ENCODE measurements at regions not wholly inside any gene's neighbourhood (a gene's known extent, or its start where the extent isn't known, plus 50 kb on each side); places are given as distances from the start of the nearest gene placed in this dataset.

DNA sequence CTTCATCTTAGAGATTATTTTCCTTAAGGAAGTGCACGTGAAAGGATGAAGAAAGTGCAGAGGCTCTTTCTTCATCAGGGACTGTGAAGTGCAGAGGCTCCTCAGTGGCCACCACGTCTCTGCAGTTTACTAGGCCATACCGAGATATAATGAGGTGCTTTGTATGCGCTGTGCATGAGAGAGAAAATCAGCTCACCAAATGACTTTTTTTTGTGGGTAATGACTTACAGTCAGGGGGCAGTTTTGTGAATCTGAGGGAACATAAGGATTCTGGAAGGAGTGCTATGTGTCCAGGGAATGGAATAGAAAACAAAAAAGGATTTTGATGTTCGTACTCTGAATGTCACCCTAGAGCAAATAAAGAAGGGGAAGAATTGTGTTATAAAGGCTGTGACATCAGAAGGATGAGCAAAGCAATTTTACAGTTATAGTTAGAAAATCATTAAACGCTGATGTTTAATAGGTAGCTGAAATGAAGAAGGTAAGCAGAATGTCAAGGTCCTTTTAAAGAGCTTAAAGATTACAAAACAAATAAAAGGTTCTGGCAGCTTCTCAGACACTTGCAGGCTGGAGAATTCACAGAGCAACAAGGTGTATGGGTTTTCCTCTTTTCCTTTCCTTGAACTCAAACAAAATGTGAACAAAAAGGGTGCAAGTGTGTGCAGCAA is 247.5 kb upstream of the NOVA1 start:
- Histone ChIP-seq H3K27ac (no peak overlapping the region), H3K4me3 (no peak overlapping the region)

DNA sequence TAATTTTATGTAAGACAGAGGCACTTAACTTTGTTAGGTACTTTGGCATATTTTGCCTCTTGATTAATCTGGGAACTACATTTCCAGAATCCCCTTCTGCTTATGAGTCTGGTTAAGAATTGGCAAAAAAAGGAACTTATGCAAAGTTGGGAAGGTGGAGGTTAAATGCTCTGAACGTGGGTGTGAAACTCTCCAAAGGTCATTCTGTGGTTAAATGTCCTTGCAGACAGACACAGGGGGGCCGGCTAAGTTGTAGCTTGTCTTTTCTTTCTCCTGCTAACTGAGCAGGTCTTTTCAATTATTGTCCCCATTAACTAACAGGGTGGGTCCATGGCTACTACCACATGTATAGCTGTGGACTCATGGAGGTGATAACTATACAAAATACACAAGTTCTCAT is 248.6 kb upstream of the NOVA1 start:
- Histone ChIP-seq H3K27ac (no peak overlapping the region), H3K4me3 (no peak overlapping the region)

- Histone ChIP-seq H3K27ac (no peak overlapping the region), H3K4me3 (no peak overlapping the region)
Observed at GRCh38 chr14:26849514-26849913, 251.7 kb upstream of the NOVA1 start.

DNA sequence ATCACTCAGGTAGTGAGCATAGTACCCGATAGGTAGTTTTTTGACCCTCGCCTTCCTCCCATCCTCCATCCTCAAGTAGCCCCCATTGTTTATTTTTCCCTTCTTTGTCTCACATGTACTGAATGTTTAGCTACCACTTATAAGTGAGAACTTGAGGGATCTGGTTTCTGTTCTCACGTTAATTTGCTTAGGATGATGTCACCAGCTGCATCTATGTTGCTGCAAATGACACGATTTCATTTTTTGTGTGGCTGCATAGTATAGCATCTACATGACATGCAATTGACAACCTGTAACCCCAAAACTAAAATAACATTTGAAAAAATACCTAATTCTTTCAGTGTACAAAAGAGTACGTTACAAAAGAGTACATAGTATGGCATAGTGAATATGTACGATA is 254.0 kb upstream of the NOVA1 start:
- no peak overlapping the region for H3K4me3 ChIP-seq
- H3K27ac ChIP-seq: no peak overlapping the region

DNA sequence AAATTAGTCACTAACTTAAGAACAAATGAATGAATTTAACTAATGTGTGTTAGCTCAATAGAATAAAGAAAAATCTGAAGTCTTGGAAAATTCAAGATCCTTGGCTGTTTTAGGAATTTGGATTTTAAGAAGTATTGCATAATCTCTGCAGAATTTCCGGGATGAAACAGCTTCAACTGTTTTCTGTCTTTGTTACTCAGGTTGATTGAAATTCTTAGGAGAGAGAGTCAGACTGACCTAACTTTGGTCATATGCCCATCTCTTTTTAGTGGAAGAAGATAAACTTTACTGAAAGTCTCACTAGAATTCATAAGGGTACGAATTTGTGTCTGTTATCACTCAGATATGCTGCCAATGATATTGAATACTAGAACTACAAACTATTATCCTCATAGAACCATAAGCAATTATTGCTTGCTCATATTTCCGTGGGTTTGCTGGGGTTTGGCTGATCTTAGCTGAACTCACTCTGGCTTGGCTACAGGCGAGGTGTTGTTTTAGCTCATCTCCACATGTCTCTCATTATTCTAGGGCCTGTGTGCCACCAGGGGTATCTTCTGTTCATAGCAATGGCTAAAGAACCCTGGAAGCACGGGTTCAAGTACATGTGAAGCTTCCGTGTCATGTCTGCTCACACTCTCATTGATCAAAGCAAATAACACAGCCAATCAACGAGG is 257.4 kb upstream of the NOVA1 start:
- peak overlapping the region in 3 of 21 experiments; percentile 35 to 49 (median 38) for H3K27ac ChIP-seq
- no peak overlapping the region for H3K4me3 ChIP-seq

DNA sequence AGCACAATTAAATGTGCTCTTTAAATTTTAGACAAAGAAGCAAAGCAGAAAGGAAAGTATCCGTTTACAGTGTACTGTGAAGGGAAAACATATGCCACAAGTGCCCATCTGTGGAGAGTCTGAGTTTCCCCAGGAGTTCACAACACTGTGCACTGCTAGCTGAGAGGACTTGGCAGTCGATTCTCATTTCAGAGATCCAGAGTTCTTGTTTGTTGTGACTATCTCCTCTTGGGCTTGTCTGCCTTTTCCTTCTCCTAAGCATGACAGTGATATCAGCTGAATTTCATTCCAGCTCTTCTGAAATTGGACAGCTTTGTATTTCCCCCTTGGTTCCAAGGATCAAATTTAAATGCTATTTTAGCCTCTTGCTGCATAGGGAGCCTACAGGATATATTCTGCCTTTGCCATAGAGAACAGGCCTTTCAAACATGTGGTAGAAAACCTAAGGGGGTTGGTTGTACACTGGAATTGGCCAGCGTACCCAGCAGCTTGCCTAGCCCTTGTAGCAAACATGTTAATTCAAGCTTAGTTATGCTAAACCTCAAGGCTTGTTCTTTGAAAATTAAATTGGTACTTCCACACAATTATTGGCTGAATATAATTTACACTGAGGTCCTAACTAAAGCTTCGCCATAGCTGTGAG is 259.2 kb upstream of the NOVA1 start:
- Histone ChIP-seq H3K27ac (peak overlapping the region in 4 of 21 experiments; percentile 6 to 44 (median 40)), H3K4me3 (no peak overlapping the region)

GRCh38 chr14:26859483-26859882 is 261.6 kb upstream of the NOVA1 start:
- Histone ChIP-seq H3K4me3 (no peak overlapping the region), H3K27ac (no peak overlapping the region)

DNA sequence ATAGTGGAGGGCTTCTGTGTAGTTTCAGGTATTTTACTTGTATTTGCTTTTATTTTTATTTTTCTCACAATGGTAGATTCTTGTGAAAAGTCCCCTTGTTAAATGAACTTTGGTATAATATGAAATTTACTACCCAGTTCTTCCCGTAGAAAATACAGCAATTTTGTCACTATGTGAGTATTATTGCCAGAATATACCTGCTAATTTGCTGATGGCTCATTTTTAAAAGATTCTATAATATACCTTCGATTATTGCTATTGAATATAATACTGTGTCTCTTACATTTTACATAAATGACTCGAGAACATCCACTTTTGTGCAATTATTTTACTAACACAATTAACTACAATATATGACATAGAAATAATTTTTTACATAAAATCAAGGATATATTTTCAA is 262.3 kb upstream of the NOVA1 start:
- Histone ChIP-seq H3K27ac (no peak overlapping the region), H3K4me3 (no peak overlapping the region)

GRCh38 chr14:26863736-26864135 is 265.9 kb upstream of the NOVA1 start:
- H3K27ac ChIP-seq: no peak overlapping the region
- H3K4me3 ChIP-seq: no peak overlapping the region

- Histone ChIP-seq H3K27ac (no peak overlapping the region), H3K4me3 (no peak overlapping the region)
Observed at GRCh38 chr14:26866721-26867120, 268.9 kb upstream of the NOVA1 start.

DNA sequence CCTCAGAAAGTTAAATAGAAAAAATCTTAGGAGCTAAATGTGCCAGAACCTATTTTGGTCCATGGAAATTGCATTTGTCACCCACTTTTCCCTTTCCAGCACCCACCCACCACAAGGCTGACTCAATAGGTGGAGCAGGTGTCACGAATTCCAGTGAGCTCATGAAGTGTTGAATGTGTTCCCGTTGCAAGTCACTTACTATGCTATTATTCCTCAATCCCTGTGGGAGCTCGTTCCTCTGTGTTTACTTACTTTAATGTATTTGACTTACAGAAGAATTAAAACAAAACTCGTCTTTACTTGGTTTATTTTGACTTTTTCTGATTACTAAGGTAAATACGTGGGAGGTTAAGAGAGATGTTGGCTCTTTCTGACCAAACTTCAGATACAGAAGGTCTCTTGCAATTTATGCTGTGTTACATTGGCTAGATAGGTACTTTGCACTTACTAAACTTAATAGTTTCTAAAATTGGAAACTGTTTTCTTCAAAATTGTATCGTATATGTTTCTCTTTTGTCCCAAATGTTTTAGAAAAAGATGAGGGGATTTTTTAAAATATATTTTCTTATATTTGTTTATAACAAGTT is 269.4 kb upstream of the NOVA1 start:
- Histone ChIP-seq H3K27ac (no peak overlapping the region), H3K4me3 (no peak overlapping the region)

- Histone ChIP-seq H3K4me3 (no peak overlapping the region), H3K27ac (no peak overlapping the region)
Observed at GRCh38 chr14:26870096-26870495, 272.3 kb upstream of the NOVA1 start.

GRCh38 chr14:26870722-26871617 is 273.1 kb upstream of the NOVA1 start:
- Histone ChIP-seq H3K4me3 (no peak overlapping the region), H3K27ac (no peak overlapping the region)

- Histone ChIP-seq H3K27ac (no peak overlapping the region), H3K4me3 (no peak overlapping the region)
Observed at GRCh38 chr14:26872515-26873361, 274.9 kb upstream of the NOVA1 start.

GRCh38 chr14:26873362-26873960 is 275.6 kb upstream of the NOVA1 start:
- Histone ChIP-seq H3K27ac (no peak overlapping the region), H3K4me3 (no peak overlapping the region)

DNA sequence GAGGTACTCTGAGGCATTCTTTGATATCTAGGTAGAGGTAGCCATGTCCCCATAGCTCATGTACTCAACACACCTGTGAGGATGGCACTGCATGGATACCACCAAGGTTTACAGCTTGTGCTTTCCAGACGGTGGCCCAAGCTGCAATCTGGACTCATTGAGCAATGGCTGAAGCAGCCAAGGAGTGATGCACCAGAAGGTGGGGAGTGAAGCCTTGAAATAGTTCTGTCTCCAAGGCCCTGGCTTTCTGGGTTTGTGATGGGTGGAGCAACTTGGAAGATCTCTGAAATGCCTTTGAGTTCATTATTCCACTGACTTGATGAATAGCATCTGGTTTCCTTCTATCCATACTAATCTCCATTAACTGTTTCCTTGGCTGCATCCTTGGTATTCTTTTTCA is 290.0 kb upstream of the NOVA1 start:
- Histone ChIP-seq H3K4me3 (no peak overlapping the region), H3K27ac (no peak overlapping the region)

GRCh38 chr14:26888592-26888991 is 290.8 kb upstream of the NOVA1 start:
- peak overlapping the region in 2 of 21 experiments; percentile 4 to 47 for H3K27ac ChIP-seq
- no peak overlapping the region for H3K4me3 ChIP-seq

DNA sequence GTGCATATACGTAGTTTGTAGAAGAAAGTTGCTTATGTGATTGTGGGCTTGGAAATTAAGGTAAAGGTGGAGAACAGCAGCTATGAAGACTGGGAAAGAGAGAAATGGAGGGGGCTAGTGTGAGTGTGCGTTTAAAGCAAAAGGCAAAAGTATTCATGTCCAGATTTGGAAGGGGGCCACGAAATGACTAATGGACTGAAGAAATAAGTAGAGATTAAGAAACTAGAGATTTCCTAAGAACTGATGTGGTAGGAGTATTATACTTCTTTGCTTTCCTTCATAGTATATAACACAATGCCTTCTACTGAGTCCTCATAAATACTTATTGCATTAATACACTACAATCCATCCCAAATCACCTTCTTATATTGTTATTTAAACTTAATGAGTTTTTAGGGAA is 298.6 kb upstream of the NOVA1 start:
- no peak overlapping the region for H3K27ac ChIP-seq
- H3K4me3 ChIP-seq: no peak overlapping the region

DNA sequence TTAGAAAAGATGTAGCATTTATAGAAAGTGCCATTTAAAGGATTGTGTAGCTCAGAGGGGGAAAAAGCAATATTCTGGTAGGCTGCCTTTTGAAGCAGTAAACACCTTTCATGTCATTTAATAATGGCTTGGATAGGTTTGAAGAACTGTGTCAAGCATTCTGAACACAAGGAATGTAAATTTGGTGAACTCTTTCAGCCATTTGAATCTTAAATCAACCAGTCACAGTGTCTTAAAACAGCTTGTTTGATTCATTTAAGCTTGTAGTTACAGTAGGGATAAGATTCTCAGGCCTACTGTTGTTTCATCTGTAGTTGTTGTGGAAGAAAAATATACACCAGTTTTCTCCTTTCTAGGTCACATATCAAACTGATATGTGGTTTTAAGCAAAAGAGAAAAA is 299.4 kb upstream of the NOVA1 start:
- Histone ChIP-seq H3K4me3 (no peak overlapping the region), H3K27ac (no peak overlapping the region)

Data from skin epidermis (tissue), 12 donors.